ACC112 (cell line): ENCODE measurements at regions not wholly inside any gene's neighbourhood (a gene's known extent, or its start where the extent isn't known, plus 50 kb on each side); places are given as distances from the start of the nearest gene placed in this dataset.

Source experiments
- H2AFZ ChIP-seq: fragments of 200-600 bp; sonication (generic); one replicate; pipeline ENCODE4 v1.6.0; 2017; ENCODE audit warnings: antibody characterized with exemption, low read length; ENCODE audit not compliant: unreplicated experiment
- H3K27ac ChIP-seq: fragments of 200-600 bp; sonication (generic); 2 replicates; pipeline ENCODE4 v1.5.1; 2014; ENCODE audit warnings: low read depth, mild to moderate bottlenecking, antibody characterized with exemption, low read length, moderate library complexity
- H3K27me3 ChIP-seq: fragments of 200-600 bp; sonication (generic); 2 replicates; pipeline ENCODE4 v1.6.1; 2014; ENCODE audit warnings: mild to moderate bottlenecking, antibody characterized with exemption, low read length, moderate library complexity, mixed read lengths; ENCODE audit not compliant: insufficient read depth
- H3K36me3 ChIP-seq: fragments of 200-600 bp; sonication (generic); 2 replicates; pipeline ENCODE4 v1.6.1; 2016; ENCODE audit warnings: mild to moderate bottlenecking, antibody characterized with exemption, low read length, moderate library complexity, mixed read lengths; ENCODE audit not compliant: insufficient read depth
- H3K4me1 ChIP-seq: fragments of 200-600 bp; sonication (generic); one replicate; pipeline ENCODE4 v1.6.1; 2016; ENCODE audit warnings: low read length, mixed read lengths; ENCODE audit not compliant: insufficient read depth, unreplicated experiment, control insufficient read depth
- H3K4me3 ChIP-seq: fragments of 200-600 bp; sonication (generic); 2 replicates; pipeline ENCODE4 v1.5.1; 2014; ENCODE audit warnings: mild to moderate bottlenecking, low read depth, low read length
- H3K79me2 ChIP-seq: fragments of 200-600 bp; sonication (generic); one replicate; pipeline ENCODE4 v1.6.0; 2016; ENCODE audit warnings: low read length; ENCODE audit not compliant: control insufficient read depth, unreplicated experiment, insufficient read depth

DNA sequence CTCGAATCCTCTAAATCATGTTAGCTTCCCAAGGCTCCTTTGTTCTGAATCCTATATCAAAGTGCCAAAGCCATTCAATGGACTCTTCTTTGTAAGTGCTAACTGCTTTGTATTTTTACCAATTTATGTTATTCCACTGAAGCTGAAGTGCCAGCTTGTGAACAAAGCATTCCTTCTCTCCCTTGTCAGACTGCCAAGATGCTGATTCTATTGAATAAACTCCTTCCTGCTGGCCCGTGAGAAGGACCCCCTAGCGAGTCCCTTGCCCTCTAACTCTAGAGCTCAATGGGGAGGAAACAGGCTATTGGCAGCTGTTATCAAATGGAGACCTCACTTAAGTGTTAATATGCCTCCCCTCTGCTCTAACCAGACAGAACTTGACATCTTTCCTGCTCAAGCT, 1097.9 kb upstream of the CNTNAP5 start:
- Histone ChIP-seq H3K27me3 (no peaks in the 10 kb centered on the region), H3K79me2 (no peaks in the 10 kb centered on the region), H2AFZ (no peak overlapping the region), H3K36me3 (no peaks in the 10 kb centered on the region), H3K27ac (no peak overlapping the region), H3K4me3 (no peak overlapping the region), H3K4me1 (no peaks in the 10 kb centered on the region)

DNA sequence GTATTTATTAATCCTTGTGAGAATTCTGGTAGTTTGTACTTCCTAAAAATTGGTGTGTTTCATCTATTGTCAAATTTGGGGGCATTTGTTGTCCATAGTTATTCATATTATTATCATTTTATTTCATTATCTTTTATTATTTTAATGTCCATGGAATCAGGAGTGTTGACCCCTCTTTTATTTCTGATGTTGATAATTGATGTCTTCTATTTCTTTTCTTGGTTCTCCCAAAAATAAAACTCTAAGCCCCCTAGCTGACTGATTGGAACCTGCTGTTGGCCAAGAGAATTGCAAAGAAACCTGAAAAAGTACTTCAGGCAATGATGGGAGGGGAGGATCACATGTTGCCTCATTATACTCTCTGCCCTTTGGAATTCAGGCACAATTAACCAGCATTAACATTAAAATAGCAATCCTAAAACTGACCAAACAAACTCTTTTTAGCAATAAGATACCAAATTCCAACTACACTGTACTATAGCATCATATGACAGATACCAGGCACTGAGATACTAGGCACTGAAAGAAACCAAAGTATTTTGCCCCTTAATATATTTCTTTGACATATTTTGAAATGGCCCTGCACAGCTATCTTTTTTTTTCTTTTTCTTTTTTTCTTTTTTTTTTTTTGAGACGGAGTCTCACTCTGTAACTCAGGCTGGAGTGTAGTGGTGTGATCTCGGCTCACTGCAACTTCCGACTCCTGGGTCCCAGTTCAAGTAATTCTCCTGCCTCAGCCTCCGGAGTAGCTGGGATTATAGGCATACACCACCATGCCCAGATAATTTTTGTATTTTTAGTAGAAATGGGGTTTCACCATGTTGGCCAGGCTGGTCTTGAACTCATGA, 1097.2 kb upstream of the CNTNAP5 start:
- Histone ChIP-seq H2AFZ (no peak overlapping the region), H3K79me2 (no peaks in the 10 kb centered on the region), H3K27me3 (no peaks in the 10 kb centered on the region), H3K27ac (no peak overlapping the region), H3K4me1 (no peaks in the 10 kb centered on the region), H3K36me3 (no peaks in the 10 kb centered on the region), H3K4me3 (no peak overlapping the region)

DNA sequence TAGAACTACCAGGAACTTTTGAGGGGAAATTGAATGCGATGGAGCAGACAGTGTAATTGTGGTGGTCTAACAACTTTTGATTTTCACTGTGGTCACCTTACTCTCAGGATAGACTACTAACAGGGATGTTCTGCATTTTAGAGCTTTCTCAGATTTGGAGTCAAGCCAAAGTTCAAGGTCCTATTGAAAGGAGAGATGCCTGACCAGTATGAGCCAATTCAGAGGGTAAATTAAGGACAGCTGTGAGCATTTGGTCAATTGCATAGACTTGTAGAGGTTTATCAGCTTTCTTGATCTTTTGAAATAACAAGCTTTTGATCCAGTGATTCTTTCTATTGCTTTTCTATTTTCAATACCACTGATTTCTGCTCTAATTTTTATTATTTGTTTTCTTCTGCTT, 1095.7 kb upstream of the CNTNAP5 start:
- Histone ChIP-seq H3K27me3 (no peaks in the 10 kb centered on the region), H3K27ac (no peak overlapping the region), H3K4me3 (no peak overlapping the region), H3K79me2 (no peaks in the 10 kb centered on the region), H3K36me3 (no peaks in the 10 kb centered on the region), H2AFZ (no peak overlapping the region), H3K4me1 (no peaks in the 10 kb centered on the region)

GRCh38 chr2:122935506-122935905, 1089.6 kb upstream of the CNTNAP5 start:
- Histone ChIP-seq H3K27me3 (no peaks in the 10 kb centered on the region), H3K4me3 (no peak overlapping the region)

GRCh38 chr2:122939796-122940195, 1085.3 kb upstream of the CNTNAP5 start:
- Histone ChIP-seq H3K4me1 (no peaks in the 10 kb centered on the region), H3K27me3 (no peaks in the 10 kb centered on the region), H3K36me3 (no peaks in the 10 kb centered on the region), H3K79me2 (no peaks in the 10 kb centered on the region), H3K27ac (no peak overlapping the region), H2AFZ (no peak overlapping the region), H3K4me3 (no peak overlapping the region)

More at GRCh38 chr2:122935506-122935905, 1089.6 kb upstream of the CNTNAP5 start:
- Histone ChIP-seq H3K4me1 (no peaks in the 10 kb centered on the region), H3K79me2 (no peaks in the 10 kb centered on the region), H2AFZ (no peak overlapping the region), H3K27ac (no peak overlapping the region), H3K36me3 (no peaks in the 10 kb centered on the region)

GRCh38 chr2:122949523-122949922, 1075.6 kb upstream of the CNTNAP5 start:
- H3K4me1 ChIP-seq: no peaks in the 10 kb centered on the region
- H3K4me3 ChIP-seq: no peak overlapping the region
- H3K27me3 ChIP-seq: no peaks in the 10 kb centered on the region
- no peak overlapping the region for H2AFZ ChIP-seq
- H3K36me3 ChIP-seq: no peaks in the 10 kb centered on the region
- H3K27ac ChIP-seq: no peak overlapping the region
- H3K79me2 ChIP-seq: no peaks in the 10 kb centered on the region

DNA sequence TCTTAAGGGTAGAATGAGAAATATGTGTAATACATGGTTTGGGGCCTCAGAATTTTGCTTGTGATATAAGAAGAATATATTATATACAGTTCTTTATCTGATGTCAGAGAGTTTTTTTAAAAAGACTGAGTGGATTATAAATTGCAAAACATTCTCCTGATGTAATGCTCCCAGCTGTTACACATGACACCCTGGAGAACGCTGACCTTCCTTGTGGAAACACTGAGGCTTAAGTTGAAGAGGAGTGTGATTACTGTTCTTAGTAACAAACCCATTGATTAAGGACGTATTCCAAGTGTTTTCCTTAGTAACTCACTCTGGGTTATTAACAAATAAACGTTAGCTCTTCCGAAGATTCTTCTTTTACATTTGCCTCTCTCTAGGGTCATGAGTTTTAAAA, 1069.3 kb upstream of the CNTNAP5 start:
- H2AFZ ChIP-seq: no peak overlapping the region
- H3K27me3 ChIP-seq: no peaks in the 10 kb centered on the region
- H3K4me1 ChIP-seq: no peaks in the 10 kb centered on the region
- H3K36me3 ChIP-seq: no peaks in the 10 kb centered on the region
- H3K4me3 ChIP-seq: no peak overlapping the region
- H3K27ac ChIP-seq: no peak overlapping the region
- H3K79me2 ChIP-seq: no peaks in the 10 kb centered on the region

- H2AFZ ChIP-seq: no peak overlapping the region
- H3K4me1 ChIP-seq: no peaks in the 10 kb centered on the region
- no peak overlapping the region for H3K4me3 ChIP-seq
- no peaks in the 10 kb centered on the region for H3K79me2 ChIP-seq
- no peaks in the 10 kb centered on the region for H3K36me3 ChIP-seq
- H3K27ac ChIP-seq: no peak overlapping the region
- no peaks in the 10 kb centered on the region for H3K27me3 ChIP-seq
Observed at GRCh38 chr2:122960759-122961641, 1064.1 kb upstream of the CNTNAP5 start.

DNA sequence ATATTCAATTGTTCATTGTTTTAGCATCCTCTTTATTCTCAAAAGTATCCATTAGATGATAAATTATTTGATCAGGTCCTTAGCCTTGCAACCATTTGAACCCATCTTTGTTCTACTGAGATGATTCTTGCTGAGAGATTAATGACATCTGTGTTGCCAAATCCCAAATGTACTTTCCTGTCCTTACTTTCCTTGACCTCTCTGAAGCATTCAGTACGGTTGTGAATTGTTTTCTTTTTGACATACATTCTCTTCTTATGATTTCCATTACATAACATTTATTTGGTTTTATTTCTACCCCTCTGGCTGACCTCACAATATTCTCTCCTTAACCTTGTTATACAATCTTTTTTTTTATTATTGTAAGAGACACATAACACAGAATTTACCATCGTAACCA, 1058.6 kb upstream of the CNTNAP5 start:
- Histone ChIP-seq H3K79me2 (no peaks in the 10 kb centered on the region), H3K27ac (no peak overlapping the region), H3K27me3 (no peaks in the 10 kb centered on the region), H3K4me3 (no peak overlapping the region), H3K36me3 (no peaks in the 10 kb centered on the region), H2AFZ (no peak overlapping the region), H3K4me1 (no peaks in the 10 kb centered on the region)

GRCh38 chr2:122977580-122977979, 1047.5 kb upstream of the CNTNAP5 start:
- Histone ChIP-seq H3K4me3 (no peak overlapping the region), H3K4me1 (no peaks in the 10 kb centered on the region)

More at GRCh38 chr2:122977580-122977979, 1047.5 kb upstream of the CNTNAP5 start:
- Histone ChIP-seq H2AFZ (no peak overlapping the region), H3K79me2 (no peaks in the 10 kb centered on the region), H3K27ac (no peak overlapping the region), H3K27me3 (no peaks in the 10 kb centered on the region), H3K36me3 (no peaks in the 10 kb centered on the region)
